Fibroblast of peridontal ligament (primary cell): ENCODE measurements at regions not wholly inside any gene's neighbourhood (a gene's known extent, or its start where the extent isn't known, plus 50 kb on each side); places are given as distances from the start of the nearest gene placed in this dataset.

Experiments used
- DNase-seq: peaks from one replicate; pipeline ENCODE4 v3.0.0-alpha.2; 2010; ENCODE audit errors: extremely low read depth

GRCh38 chr1:163406772-163407171 lies 85.0 kb downstream of the NUF2 start:
- DNase-seq, result peak; percentile 1

GRCh38 chr1:163408262-163408661 lies 86.5 kb downstream of the NUF2 start:
- DNase-seq, result no peak

DNA sequence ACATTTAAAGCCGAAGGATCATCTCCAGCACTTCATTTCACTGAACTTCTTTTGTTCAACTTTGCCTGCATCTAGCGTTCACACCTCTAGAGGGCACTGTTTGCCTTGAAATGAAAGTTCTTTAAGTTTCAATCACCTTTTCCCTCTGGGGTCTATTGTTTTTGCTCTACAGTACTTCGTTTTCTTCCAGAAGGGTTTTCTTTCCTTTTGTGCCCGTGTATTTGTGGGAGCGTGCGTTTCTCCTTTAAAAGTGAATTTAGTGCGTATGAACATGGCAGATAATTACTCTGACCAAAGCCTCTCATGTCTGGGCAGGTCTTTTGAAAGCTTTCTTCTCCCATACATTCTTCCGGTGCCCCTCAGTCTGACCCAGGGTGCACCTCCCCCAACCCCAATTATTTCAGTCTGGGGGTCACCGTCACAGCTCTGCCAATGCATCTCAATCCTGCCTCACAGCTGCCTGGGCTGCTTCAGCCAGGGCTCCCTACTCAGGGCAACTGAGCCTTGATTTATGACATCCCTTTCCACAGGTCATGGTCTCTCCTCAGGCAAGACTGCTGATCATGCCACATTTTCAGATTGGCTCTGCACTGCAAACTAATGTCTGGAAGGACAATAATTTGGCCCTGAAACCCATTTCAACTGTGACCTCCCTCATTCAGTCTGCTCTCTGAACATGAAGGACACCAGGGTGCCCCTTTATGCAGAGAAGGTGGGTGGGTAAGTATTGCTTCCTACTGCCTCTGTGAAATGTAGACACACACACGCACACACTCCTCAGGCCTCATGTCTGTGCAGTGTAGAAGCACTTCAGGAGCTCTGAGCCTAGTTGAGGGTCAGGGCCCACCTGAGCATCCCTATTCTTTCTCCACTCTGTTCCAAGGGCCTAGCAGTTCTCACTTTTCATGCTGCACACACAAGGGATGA lies 88.6 kb downstream of the NUF2 start:
- peak; percentile 76 for DNase-seq

DNA sequence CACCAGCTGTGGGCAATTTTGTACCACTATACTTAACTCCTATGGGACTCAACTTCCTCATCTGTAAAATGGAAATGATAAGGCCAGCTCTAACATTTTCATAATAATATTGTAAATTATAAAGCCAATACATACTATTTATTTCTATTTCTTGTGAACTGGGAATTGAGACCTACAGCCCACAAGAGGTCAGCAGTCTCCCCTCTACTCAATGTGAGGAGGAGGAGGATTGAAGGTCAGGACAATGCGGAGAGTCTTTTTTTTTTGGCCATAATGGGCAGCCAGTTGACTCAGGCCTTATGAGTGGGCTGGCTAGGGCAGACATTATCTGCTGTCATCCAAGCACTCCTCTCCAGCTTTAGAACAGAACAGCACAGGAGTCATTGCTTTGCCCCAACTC lies 90.5 kb downstream of the NUF2 start:
- no peak for DNase-seq

DNA sequence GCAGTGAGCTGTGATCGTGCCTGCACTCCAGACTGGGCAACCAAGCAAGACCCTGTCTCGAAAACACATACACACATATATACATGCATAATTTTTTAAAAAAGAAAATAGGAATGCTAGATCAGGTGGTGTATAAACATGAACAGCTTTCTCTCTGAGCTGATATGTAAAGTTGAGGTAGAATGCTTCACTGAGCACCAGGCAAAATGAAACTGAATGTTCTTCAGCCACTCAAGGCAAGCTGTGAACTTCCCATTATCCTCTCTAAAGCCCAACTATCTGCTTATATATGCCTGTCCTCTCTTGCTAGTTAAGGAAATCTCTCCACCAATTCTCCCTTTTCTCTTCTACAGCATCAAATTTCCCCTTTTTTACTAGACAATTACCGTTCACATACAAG lies 93.0 kb downstream of the NUF2 start:
- no peak for DNase-seq

GRCh38 chr1:163421701-163422100 lies 99.9 kb downstream of the NUF2 start:
- no peak for DNase-seq

DNA sequence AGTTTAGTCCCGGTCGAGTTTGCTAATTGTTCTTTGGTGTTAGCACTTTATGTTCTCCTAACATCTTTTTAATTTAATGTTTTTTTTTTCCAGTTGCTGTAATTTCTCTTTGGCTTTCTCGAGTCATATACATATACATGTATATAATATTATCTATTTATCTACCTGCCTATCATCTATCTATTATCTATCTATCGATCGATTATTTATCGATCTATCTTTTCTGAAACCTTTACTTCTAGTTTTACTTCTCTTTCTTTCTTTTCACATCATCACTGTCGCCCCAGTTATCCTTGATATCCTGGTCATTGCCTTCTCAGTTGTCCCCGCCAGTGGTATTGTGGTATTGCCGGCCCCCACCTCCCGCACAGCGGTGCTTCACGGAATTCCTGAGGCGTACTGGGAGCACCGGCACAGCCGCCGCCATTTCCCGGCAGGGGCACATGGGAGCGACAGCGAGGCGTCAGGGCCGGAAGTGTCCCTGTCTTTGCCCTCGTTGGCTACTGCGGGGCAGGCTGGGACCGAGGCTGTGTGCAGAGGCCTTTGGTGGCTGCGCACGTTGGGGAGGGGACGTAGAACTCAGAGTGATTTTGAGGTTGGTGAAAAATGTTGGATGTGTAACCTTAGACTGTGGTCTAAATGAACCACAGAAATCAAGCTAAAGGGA lies 101.1 kb downstream of the NUF2 start:
- DNase-seq, result no peak

DNA sequence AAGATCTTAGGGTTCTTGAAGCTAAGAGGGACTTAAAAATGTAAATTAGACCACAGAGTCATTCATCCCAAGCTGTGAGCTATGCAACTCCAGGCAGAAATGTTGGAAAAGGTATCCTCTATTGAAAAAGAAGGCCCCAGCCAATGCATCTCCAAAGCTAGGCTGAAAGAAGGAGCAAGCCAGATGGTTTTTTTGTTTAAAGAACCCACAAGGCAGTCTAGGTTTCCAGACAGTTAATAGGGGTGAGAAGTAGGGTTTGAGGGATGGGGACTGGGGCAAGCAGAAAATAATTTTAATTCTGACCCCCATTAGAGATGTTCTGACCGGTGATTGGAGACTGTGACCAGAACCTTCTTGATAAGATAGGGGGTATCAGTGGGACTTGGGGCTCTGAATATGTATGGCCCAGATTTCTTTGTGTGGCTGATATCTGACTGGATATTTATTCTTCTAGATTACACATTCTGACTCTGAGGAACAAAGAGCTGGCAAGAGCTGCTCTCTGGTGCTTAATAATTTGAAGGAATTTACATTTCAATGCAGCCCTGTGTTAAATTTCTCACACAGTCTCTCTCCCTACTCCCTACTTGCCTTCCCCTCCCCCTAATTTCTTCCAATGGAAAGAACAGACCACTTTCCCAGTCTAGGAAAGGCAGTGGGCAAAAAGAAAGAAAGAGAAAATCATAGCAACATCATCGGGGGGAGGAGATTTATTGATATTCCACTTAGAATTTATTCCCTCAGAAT lies 104.9 kb downstream of the NUF2 start:
- no peak for DNase-seq

GRCh38 chr1:163427279-163427678 lies 105.5 kb downstream of the NUF2 start:
- DNase-seq, result no peak

DNA sequence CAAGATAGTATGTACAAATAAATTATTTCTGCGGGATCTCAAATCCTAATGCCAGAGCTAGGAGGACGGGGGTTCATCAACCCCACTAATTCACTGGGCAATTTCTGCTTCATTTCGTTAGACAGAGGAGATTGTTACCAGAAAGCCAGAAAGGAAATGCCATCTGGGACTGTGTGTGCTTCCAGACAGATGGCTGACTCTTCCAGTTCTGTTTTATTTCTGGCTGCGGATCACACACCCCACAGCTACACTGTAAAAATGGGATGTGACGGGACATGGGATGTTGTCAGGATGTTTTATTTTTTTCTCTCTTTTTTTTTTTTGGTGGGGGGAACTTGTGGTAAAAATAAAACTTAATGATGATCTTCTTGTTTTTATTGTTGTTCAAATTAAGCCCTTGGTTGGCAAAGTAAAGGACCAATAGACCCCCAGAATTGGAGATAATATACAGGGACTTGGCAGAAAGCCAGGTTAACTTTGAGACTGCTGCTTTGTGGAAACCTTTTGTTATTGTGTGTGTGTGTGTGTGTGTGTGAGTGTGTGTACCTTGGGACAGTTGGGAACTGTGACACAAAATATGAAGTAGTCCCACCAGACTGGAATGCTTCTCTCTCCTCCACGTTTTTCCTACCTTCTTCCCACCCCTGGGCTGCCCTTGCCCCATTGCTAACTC lies 114.5 kb downstream of the NUF2 start:
- no peak for DNase-seq

DNA sequence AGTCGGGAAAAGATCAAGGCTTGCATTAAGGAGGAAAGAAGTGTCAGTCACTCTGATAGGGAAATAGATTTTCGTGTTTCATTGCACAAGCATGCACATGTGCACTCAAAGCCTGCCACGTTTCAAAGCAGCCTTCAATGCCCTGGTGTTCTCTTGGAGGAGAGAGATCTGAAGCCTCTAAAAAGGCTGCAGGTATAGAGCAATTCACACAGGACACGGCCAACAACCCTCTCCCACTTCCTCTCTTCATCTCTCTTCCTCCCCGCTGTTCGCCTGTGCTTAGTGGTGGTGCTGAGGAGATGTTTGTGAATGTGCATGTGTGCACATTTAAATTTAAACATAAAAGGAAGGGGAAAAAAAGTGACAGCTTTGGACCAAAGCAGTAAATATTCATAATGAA lies 117.7 kb downstream of the NUF2 start:
- DNase-seq, result no peak

GRCh38 chr1:163440090-163440489 lies 118.3 kb downstream of the NUF2 start:
- no peak for DNase-seq

DNA sequence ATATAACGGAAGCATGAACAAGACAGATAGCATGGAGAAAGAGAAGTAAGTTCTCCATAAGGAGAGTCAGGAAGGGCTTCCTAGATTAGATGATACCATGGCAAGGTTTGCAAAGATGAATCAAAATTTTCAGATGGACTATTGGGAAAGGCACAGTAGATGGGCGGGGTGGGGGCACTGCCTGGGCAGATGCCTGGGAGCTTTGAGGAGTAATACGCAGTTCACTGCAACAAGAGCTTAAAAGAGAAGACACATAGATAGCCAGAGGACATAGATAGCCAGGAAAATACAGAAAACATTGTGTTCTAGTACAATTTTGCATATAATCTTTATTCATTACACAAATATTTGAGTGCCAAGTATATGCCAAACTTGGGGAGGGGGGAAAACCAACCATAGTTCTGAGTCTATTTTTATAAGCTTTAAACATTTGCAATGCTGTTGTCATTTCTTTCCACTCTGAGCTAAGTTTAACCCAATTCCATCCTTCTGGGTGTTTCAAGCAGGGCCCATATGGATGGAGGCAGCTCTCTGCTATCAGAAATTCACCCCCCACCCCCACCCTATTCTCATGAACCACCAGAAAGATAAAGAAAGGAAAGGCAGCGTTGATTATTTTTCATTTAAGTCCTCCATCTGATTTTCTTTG lies 120.6 kb downstream of the NUF2 start:
- no peak for DNase-seq

DNA sequence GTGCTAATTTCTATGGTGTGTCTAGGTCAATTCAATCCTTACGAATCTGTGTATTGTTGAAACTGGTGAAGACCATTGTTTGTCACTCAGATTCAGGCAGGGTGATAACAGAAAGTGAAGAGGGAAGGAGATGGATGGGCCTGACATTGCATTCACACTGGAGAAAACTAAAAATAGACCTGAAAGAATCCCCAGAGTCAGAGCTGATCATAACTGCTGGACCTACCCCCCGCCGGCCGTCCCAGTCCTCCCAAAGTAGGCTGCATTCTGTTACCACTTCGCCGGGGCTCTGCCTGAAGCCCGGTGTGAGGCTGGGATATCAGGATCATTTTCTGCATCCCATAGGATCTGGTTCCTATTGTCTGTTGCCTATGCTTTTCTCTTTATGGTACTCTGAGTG lies 121.1 kb downstream of the NUF2 start:
- no peak for DNase-seq

DNA sequence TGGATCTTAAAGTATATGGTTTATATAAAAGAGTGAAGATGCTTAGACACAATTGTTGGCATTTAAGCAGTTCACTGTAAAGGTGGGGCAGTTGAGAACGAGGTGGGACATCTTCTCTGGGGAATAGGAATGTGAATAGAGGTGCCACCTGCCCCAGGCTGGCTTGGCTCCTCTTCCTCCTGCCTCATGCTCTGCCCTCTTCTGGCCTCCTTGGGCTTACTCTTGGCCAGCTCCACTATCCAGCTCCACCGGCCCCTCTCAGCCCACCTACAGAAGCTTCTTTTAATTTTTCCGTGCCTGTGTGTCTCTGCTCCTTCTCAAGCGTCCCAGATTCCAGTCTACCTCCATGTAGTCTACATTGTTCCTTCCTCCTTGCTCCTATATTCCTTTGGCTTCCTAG lies 122.1 kb downstream of the NUF2 start:
- DNase-seq, result no peak

GRCh38 chr1:163444665-163445064 lies 122.9 kb downstream of the NUF2 start:
- no peak for DNase-seq

DNA sequence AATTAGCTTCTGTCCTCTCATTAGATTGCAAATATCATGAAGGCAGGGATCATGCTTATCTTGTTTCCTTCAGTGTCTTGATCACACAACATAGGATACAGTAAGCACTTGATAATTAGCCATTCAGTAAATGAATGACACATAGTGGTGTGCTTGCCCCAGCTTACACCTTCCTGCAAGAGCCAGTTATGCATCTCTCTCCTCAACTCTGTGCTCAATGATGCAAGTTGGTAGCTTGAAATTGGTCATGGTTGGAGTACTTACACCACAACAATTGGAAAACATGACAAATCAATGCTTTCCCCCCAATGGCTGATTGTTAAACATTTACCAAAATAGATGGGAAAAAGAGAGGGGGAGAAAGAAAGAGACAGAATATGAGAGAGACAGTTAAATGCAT lies 129.2 kb downstream of the NUF2 start:
- DNase-seq, result no peak

GRCh38 chr1:163459539-163459938 lies 137.8 kb downstream of the NUF2 start:
- no peak for DNase-seq

- DNase-seq, result no peak
These were observed 145.5 kb downstream of the NUF2 start for GRCh38 chr1:163467289-163467688.

DNA sequence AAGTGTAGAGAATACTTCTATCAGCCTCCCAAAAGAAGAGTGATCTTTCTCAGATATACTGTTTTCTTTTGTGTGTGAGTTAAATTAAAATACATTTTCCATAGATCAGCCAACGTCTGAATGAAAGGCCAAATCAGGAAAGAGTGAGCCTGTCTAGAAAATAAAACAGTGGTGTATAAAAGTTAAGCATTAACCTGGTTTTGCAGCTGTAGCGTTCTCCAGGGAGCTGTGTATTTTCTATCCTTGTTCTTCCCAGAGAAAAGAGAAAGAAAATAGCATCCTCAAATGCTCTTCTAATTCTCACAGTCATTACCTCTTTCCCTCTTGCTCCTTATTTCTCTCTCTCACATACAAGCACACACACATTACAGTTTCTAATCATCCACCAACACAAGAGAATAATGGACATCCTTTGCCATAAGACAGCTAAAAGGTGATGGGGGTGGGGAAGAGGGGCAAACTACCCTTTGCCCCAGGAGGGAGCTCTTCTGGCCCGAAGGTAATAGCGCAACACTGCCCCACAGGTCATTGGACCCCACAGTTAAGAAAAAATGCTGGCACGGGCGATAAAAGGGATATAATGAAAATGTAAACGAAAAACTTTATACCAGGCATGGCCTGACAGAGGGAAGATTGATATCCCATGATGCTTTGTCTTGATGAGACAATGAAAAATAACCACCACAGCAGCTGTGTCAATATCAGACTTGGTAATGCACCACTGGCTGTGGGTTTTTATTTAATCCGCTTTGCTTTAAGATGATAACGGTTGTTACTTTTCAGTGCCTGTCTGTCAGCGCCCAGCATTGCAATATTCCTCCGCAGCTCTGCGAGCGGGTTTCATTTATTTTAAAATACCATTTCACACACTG lies 150.3 kb downstream of the NUF2 start:
- no peak for DNase-seq
